ENCODE measurements at regions not wholly inside any gene's neighbourhood (a gene's known extent, or its start where the extent isn't known, plus 50 kb on each side); places are given as distances from the start of the nearest gene placed in this dataset.

DNA sequence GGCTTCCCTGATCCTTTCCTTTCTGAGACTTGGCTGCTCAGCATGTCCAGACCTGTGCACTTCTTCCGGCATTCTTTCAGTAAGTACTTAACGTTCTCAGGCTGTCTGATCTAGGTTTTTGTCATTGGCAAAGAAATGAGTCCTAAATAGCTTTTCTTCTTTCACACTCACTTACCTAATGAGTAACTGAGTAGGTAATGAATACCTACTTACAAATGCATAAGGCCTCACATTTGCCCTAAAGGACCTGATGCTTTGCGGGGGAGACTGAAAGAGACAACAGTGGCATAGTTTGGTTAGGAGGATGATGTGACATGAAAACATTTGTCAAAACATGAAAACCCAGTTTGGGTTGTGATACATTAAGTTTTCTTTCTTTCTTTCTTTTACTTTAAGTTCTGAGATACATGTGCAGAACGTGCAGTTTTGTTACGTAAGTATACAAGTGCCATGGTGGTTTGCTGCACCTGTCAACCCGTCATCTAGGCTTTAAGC is 516.7 kb upstream of the CFAP20DC start:
- TF ChIP-seq, protein P1, sequence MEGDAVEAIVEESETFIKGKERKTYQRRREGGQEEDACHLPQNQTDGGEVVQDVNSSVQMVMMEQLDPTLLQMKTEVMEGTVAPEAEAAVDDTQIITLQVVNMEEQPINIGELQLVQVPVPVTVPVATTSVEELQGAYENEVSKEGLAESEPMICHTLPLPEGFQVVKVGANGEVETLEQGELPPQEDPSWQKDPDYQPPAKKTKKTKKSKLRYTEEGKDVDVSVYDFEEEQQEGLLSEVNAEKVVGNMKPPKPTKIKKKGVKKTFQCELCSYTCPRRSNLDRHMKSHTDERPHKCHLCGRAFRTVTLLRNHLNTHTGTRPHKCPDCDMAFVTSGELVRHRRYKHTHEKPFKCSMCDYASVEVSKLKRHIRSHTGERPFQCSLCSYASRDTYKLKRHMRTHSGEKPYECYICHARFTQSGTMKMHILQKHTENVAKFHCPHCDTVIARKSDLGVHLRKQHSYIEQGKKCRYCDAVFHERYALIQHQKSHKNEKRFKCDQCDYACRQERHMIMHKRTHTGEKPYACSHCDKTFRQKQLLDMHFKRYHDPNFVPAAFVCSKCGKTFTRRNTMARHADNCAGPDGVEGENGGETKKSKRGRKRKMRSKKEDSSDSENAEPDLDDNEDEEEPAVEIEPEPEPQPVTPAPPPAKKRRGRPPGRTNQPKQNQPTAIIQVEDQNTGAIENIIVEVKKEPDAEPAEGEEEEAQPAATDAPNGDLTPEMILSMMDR (conservative IDR thresholded peaks at IDR 0.05; ENCODE audit: low read depth in 2 of 2), result no peak
- TF ChIP-seq NANOG (IDR thresholded peaks at IDR 0.05; ENCODE audit: borderline replicate concordance), result no peak
- no peak for TF ChIP-seq EZH2phosphoT487 (IDR thresholded peaks at IDR 0.05; ENCODE audit: unreplicated experiment)
- no peak for TF ChIP-seq ZNF114 (CRISPR knock-in tag; IDR thresholded peaks at IDR 0.05)
- TF ChIP-seq, protein P2, sequence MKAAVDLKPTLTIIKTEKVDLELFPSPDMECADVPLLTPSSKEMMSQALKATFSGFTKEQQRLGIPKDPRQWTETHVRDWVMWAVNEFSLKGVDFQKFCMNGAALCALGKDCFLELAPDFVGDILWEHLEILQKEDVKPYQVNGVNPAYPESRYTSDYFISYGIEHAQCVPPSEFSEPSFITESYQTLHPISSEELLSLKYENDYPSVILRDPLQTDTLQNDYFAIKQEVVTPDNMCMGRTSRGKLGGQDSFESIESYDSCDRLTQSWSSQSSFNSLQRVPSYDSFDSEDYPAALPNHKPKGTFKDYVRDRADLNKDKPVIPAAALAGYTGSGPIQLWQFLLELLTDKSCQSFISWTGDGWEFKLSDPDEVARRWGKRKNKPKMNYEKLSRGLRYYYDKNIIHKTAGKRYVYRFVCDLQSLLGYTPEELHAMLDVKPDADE (IDR thresholded peaks at IDR 0.05), result no peak
- TF ChIP-seq POLR2AphosphoS5 (IDR thresholded peaks at IDR 0.05; ENCODE audit: low read depth), result no peak
- TF ChIP-seq EZH2 (IDR thresholded peaks at IDR 0.05; ENCODE audit: low read depth, unreplicated experiment), result no peak
- TF ChIP-seq CREB1 (CRISPR knock-in tag; IDR thresholded peaks at IDR 0.05; ENCODE audit: low read depth), result no peak
- no peak for TF ChIP-seq ZNF331 (CRISPR knock-in tag; IDR thresholded peaks at IDR 0.05; ENCODE audit: low read depth)
- no peak for TF ChIP-seq JUNB (IDR thresholded peaks at IDR 0.05; ENCODE audit: unreplicated experiment)
